Endodermal cell (in vitro differentiated cells): ENCODE measurements at regions not wholly inside any gene's neighbourhood (a gene's known extent, or its start where the extent isn't known, plus 50 kb on each side); places are given as distances from the start of the nearest gene placed in this dataset.

Source experiments
- DNase-seq: peaks from one replicate; pipeline ENCODE4 v3.0.0-alpha.2; 2017
- H3K27ac ChIP-seq: 2 replicates; pipeline ENCODE4 v1.5.1; 2013; ENCODE audit warnings: mild to moderate bottlenecking, low read depth, low read length, moderate library complexity
- H3K27me3 ChIP-seq: 2 replicates; pipeline ENCODE4 v1.6.1; 2013; ENCODE audit warnings: mild to moderate bottlenecking, low read length, moderate library complexity; ENCODE audit not compliant: insufficient read depth, control insufficient read depth, poor library complexity, severe bottlenecking
- H3K36me3 ChIP-seq: 2 replicates; pipeline ENCODE4 v1.7.0; 2013; ENCODE audit warnings: mild to moderate bottlenecking, low read length, moderate library complexity; ENCODE audit not compliant: control insufficient read depth, insufficient read depth
- H3K4me1 ChIP-seq: one replicate; pipeline ENCODE4 v1.7.0; 2013; ENCODE audit warnings: low read length; ENCODE audit not compliant: control insufficient read depth, insufficient read depth
- H3K4me3 ChIP-seq: 2 replicates; pipeline ENCODE4 v1.5.1; 2013; ENCODE audit warnings: mild to moderate bottlenecking, low read length, moderate library complexity
- H3K9ac ChIP-seq: 2 replicates; pipeline ENCODE4 v1.6.1; 2013; ENCODE audit warnings: mild to moderate bottlenecking, low read length, moderate library complexity; ENCODE audit not compliant: poor library complexity, severe bottlenecking; ENCODE audit errors: extremely low read depth
- H3K9me3 ChIP-seq: 2 replicates; pipeline ENCODE4 v1.6.1; 2013; ENCODE audit warnings: mild to moderate bottlenecking, low read length, moderate library complexity; ENCODE audit not compliant: control insufficient read depth
- H3K27ac Mint-ChIP-seq: 2 replicates; pipeline ENCODE4 v1.8.0; 2020; ENCODE audit warnings: mixed read lengths
- H3K27me3 Mint-ChIP-seq: 2 replicates; pipeline ENCODE4 v1.8.0; 2021; ENCODE audit warnings: mild to moderate bottlenecking, mixed read lengths; ENCODE audit not compliant: insufficient read depth
- H3K36me3 Mint-ChIP-seq: 2 replicates; pipeline ENCODE4 v1.8.0; 2020; ENCODE audit warnings: low read depth, mixed read lengths
- H3K4me1 Mint-ChIP-seq: 2 replicates; pipeline ENCODE4 v1.8.0; 2020; ENCODE audit warnings: mixed read lengths
- H3K4me3 Mint-ChIP-seq: 2 replicates; pipeline ENCODE4 v1.8.0; 2020; ENCODE audit warnings: mild to moderate bottlenecking, moderate library complexity, mixed read lengths
- H3K9me3 Mint-ChIP-seq: 2 replicates; pipeline ENCODE4 v1.8.0; 2020; ENCODE audit warnings: mild to moderate bottlenecking, mixed read lengths
- WGBS, 2 experiments: methylation state at CpG; one replicate each; pipeline versions ENCODE4 v1.1.5 to v1.1.7; 2013; ENCODE audit warnings: missing lambda C conversion rate in 2 of 2, mixed read lengths in 1 of 2; ENCODE audit not compliant: insufficient coverage in 1 of 2, insufficient read length in 1 of 2; 5-methylcytosine and 5-hydroxymethylcytosine counted together
- TF ChIP-seq, protein P1 (sequence below): fragments of 200-600 bp; sonication (generic); conservative IDR thresholded peaks from 2 replicates; pipeline ENCODE4 v1.5.0; 2021; ENCODE audit warnings: antibody characterized with exemption, mild to moderate bottlenecking

DNA sequence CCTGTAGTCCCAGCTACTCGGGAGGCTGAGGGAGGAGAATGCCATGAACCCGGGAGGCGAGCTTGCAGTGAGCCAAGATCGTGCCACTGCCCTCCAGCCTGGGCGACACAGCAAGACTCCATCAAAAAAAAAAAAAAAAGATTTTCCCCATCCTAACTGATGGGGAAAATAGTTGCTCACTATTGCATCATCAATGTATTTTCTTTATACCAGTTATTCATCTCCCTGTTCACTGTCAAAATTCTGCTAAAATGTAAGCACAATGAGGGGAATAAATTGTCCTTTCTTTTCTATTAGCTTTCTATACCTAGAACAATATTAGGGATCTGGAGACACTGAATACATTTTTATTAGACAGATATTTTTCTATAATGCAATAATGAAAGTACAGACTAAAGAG, 561.3 kb downstream of the CCER1 start:
- Histone ChIP-seq H3K9ac (no peak overlapping the region), H3K36me3 (no peaks in the 10 kb centered on the region), H3K4me3 (no peak overlapping the region), H3K4me1 (no peaks in the 10 kb centered on the region), H3K27ac (no peak overlapping the region), H3K27me3 (no peaks in the 10 kb centered on the region), H3K9me3 (peaks cover 15% of the 10 kb centered on the region)
- Mint-ChIP-seq H3K27ac (no peak overlapping the region), H3K4me3 (no peak overlapping the region), H3K27me3 (no peaks in the 10 kb centered on the region), H3K9me3 (peaks cover 10% of the 10 kb centered on the region), H3K4me1 (no peaks in the 10 kb centered on the region), H3K36me3 (peaks cover 1% of the 10 kb centered on the region)
- no peak for DNase-seq
- TF ChIP-seq, protein P1, sequence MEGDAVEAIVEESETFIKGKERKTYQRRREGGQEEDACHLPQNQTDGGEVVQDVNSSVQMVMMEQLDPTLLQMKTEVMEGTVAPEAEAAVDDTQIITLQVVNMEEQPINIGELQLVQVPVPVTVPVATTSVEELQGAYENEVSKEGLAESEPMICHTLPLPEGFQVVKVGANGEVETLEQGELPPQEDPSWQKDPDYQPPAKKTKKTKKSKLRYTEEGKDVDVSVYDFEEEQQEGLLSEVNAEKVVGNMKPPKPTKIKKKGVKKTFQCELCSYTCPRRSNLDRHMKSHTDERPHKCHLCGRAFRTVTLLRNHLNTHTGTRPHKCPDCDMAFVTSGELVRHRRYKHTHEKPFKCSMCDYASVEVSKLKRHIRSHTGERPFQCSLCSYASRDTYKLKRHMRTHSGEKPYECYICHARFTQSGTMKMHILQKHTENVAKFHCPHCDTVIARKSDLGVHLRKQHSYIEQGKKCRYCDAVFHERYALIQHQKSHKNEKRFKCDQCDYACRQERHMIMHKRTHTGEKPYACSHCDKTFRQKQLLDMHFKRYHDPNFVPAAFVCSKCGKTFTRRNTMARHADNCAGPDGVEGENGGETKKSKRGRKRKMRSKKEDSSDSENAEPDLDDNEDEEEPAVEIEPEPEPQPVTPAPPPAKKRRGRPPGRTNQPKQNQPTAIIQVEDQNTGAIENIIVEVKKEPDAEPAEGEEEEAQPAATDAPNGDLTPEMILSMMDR, result no peak
- WGBS, 2 experiments, result 93 to 100% methylated on average over 3 to 4 of the region's 5 CpGs

DNA sequence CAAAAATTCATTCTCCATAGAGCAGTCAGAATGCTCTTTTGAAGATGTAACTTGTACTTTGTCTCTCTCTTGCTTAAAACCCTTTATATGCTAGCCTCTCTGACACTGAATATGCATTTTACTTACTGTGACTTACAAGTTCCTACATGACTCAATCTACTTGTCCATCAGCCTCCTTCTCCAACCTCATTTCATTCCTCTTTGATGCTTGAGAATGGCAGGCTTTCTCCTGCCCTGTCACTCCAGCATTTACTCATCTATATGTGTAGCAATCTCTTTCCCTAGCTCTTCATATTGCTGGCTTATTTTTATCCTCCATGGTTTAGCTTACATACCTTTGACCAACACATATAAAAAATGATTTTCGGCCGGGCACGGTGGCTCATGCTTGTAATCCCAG, 561.9 kb downstream of the CCER1 start:
- H3K36me3 ChIP-seq, result no peaks in the 10 kb centered on the region
- H3K27ac ChIP-seq, result no peak overlapping the region
- no peak for DNase-seq
- Mint-ChIP-seq H3K27ac (no peak overlapping the region), H3K9me3 (peaks cover 10% of the 10 kb centered on the region), H3K36me3 (peaks cover 1% of the 10 kb centered on the region), H3K27me3 (no peaks in the 10 kb centered on the region), H3K4me1 (no peaks in the 10 kb centered on the region), H3K4me3 (no peak overlapping the region)
- no peaks in the 10 kb centered on the region for H3K4me1 ChIP-seq
- 89% methylated on average over 3 of the region's 3 CpGs; no CpG with 5 or more reads in 1 of the 2 experiments for WGBS, 2 experiments
- peaks cover 15% of the 10 kb centered on the region for H3K9me3 ChIP-seq
- H3K4me3 ChIP-seq, result no peak overlapping the region
- H3K27me3 ChIP-seq, result no peaks in the 10 kb centered on the region
- TF ChIP-seq, protein P1, result no peak
- H3K9ac ChIP-seq, result no peak overlapping the region

DNA sequence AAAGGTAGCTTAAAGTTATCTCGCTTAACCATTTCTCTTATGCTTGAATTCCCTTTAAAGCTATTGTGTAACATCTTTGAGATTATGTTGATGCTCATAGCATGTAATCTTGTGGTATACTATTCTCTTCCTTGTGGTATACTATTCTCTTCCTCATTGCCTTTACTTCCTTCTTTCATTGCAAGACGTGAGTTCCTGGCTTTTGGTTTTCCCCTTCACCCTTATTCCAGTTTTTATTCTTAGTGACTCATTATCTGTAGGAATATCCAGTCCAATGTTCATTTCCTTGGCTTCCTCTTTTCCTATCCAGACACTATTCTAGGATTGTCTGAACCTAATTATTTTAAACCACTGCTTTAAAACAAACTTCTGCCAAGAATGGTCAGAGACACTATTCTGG, 564.0 kb downstream of the CCER1 start:
- 96 to 100% methylated on average over 1 to 2 of the region's 2 CpGs for WGBS, 2 experiments
- Histone ChIP-seq H3K9ac (no peak overlapping the region), H3K36me3 (no peaks in the 10 kb centered on the region), H3K4me1 (no peaks in the 10 kb centered on the region), H3K27ac (no peak overlapping the region), H3K9me3 (peaks cover 3% of the 10 kb centered on the region), H3K4me3 (no peak overlapping the region), H3K27me3 (no peaks in the 10 kb centered on the region)
- peaks cover 1% of the 10 kb centered on the region for H3K36me3 Mint-ChIP-seq
- H3K4me3 Mint-ChIP-seq, result no peak overlapping the region
- H3K27ac Mint-ChIP-seq, result no peak overlapping the region
- no peak for DNase-seq
- no peaks in the 10 kb centered on the region for H3K27me3 Mint-ChIP-seq
- TF ChIP-seq, protein P1, result no peak
- no peaks in the 10 kb centered on the region for H3K4me1 Mint-ChIP-seq
- peaks cover 4% of the 10 kb centered on the region for H3K9me3 Mint-ChIP-seq
